PC-9 (cell line): ENCODE measurements at regions not wholly inside any gene's neighbourhood (a gene's known extent, or its start where the extent isn't known, plus 50 kb on each side); places are given as distances from the start of the nearest gene placed in this dataset.
A peak's percentile ranks its signal among the peaks of the same experiment; 100 is the strongest.

Experiments
- CTCF ChIP-seq: fragments of 200-600 bp; sonication (generic); conservative IDR thresholded peaks from 2 replicates; pipeline ENCODE4 v1.6.1; 2017; ENCODE audit warnings: mixed run types, antibody characterized with exemption, mild to moderate bottlenecking, moderate library complexity
- EZH2 ChIP-seq: fragments of 200-600 bp; sonication (generic); IDR thresholded peaks from 2 replicates; pipeline ENCODE4 v1.8.0; 2017; ENCODE audit warnings: antibody characterized with exemption, low read depth

- TF ChIP-seq EZH2 (no peak), CTCF (peak; percentile 68)
Observed at GRCh38 chrX:17944833-17945497, 83.9 kb upstream of the RAI2 start.
